HL-60 (cell line): ENCODE measurements at regions not wholly inside any gene's neighbourhood (a gene's known extent, or its start where the extent isn't known, plus 50 kb on each side); places are given as distances from the start of the nearest gene placed in this dataset.

ENCODE experiments used
- DNase-seq, 2 experiments: peaks; one replicate each; pipeline ENCODE4 v3.0.0-alpha.2; 2010 to 2020; ENCODE audit warnings: low read depth in 1 of 2, low spot score in 1 of 2
- H3K27ac ChIP-seq: fragments of 250-450 bp; sonication (Bioruptor Pico); replicated peaks from 2 replicates; pipeline ENCODE4 v1.5.1; 2020; ENCODE audit warnings: mild to moderate bottlenecking, moderate library complexity
- H3K27me3 ChIP-seq: fragments of 250-450 bp; sonication (Bioruptor Pico); 2 replicates; pipeline ENCODE4 v1.5.1; 2021; ENCODE audit warnings: mild to moderate bottlenecking, moderate library complexity; ENCODE audit not compliant: insufficient read depth, poor library complexity, severe bottlenecking
- H3K4me3 ChIP-seq: replicated peaks from 2 replicates; pipeline ENCODE4 v1.5.1; 2011; ENCODE audit warnings: mild to moderate bottlenecking, control low read depth, low read length; ENCODE audit not compliant: insufficient read depth
- CTCF ChIP-seq: IDR thresholded peaks from one replicate; pipeline ENCODE4 v1.5.1; 2011; ENCODE audit warnings: low read length, control low read depth, inconsistent platforms; ENCODE audit not compliant: insufficient read depth
- GABPA ChIP-seq: IDR thresholded peaks from 2 replicates; pipeline ENCODE4 v1.6.1; 2012; ENCODE audit warnings: low read depth
- POLR2AphosphoS5 ChIP-seq: IDR thresholded peaks from 2 replicates; pipeline ENCODE4 v1.6.1; 2012; ENCODE audit warnings: low read depth
- REST ChIP-seq: IDR thresholded peaks from 2 replicates; pipeline ENCODE4 v1.6.1; 2012; ENCODE audit warnings: low read depth; ENCODE audit not compliant: insufficient replicate concordance
- SPI1 ChIP-seq: IDR thresholded peaks from 2 replicates; pipeline ENCODE4 v1.6.1; 2012; ENCODE audit warnings: low read depth, mild to moderate bottlenecking, borderline replicate concordance

- no peak for DNase-seq
- H3K27me3 ChIP-seq = no peaks in the 10 kb centered on the region
- H3K27ac ChIP-seq = no peak overlapping the region
- no peak overlapping the region for H3K4me3 ChIP-seq
- TF ChIP-seq POLR2AphosphoS5 (no peak), REST (no peak), CTCF (no peak), GABPA (no peak)
Measured at GRCh38 chr4:183821076-183821853, 83.8 kb upstream of the STOX2 start.

GRCh38 chr4:183823434-183823833 is 81.7 kb upstream of the STOX2 start:
- H3K27me3 ChIP-seq = no peaks in the 10 kb centered on the region
- TF ChIP-seq POLR2AphosphoS5 (no peak), REST (no peak), GABPA (no peak), CTCF (no peak), SPI1 (no peak)
- DNase-seq = no peak
- no peak overlapping the region for H3K4me3 ChIP-seq
- no peak overlapping the region for H3K27ac ChIP-seq

GRCh38 chr4:183825346-183825745 is 79.8 kb upstream of the STOX2 start:
- TF ChIP-seq GABPA = no peak
- no peak for TF ChIP-seq POLR2AphosphoS5
- no peak for TF ChIP-seq SPI1
- no peak for TF ChIP-seq REST
- no peak for TF ChIP-seq CTCF
- DNase-seq = no peak
- Histone ChIP-seq H3K27ac (no peak overlapping the region), H3K4me3 (no peak overlapping the region), H3K27me3 (no peaks in the 10 kb centered on the region)
